Right atrium auricular region (tissue), 2 donors: ENCODE measurements at regions not wholly inside any gene's neighbourhood (a gene's known extent, or its start where the extent isn't known, plus 50 kb on each side); places are given as distances from the start of the nearest gene placed in this dataset.
"Not testable (repeated sequence)": the region's sequence is repeated elsewhere in the genome, so short reads cannot be mapped to it uniquely, and the experiment has no call there.

Experiments used
- DNase-seq: peaks from one replicate; pipeline ENCODE4 v3.0.0-alpha.2; 2019; ENCODE audit warnings: low spot score
- H3K27ac ChIP-seq, 2 donors: fragments of 200-600 bp; sonication (generic); 1 replicate in 1 of 2; 2 replicates in 1 of 2; pipeline ENCODE4 v1.5.1; 2016 to 2019
- H3K27me3 ChIP-seq, 2 donors: fragments of 200-600 bp; sonication (generic); one replicate each; pipeline versions ENCODE4 v1.5.1 to v1.6.0; 2017 to 2019
- H3K36me3 ChIP-seq: fragments of 200-600 bp; sonication (generic); one replicate; pipeline ENCODE4 v1.5.1; 2016
- H3K4me1 ChIP-seq, 2 donors: fragments of 200-600 bp; sonication (generic); one replicate each; pipeline versions ENCODE4 v1.5.1 to v1.6.0; 2017 to 2019
- H3K4me3 ChIP-seq, 2 donors: fragments of 200-600 bp; sonication (generic); 1 replicate in 1 of 2; 2 replicates in 1 of 2; pipeline ENCODE4 v1.5.1; 2017 to 2019; ENCODE audit warnings: mild to moderate bottlenecking in 1 of 2, moderate library complexity in 1 of 2
- H3K9me3 ChIP-seq, 2 donors: fragments of 200-600 bp; sonication (generic); one replicate each; pipeline ENCODE4 v1.5.1; 2019
- TF ChIP-seq, protein P1 (sequence below), 2 donors: fragments of 200-600 bp; sonication (generic); IDR thresholded peaks; one replicate each; pipeline ENCODE4 v1.5.1; 2019; ENCODE audit warnings: antibody characterized with exemption in 2 of 2

DNA sequence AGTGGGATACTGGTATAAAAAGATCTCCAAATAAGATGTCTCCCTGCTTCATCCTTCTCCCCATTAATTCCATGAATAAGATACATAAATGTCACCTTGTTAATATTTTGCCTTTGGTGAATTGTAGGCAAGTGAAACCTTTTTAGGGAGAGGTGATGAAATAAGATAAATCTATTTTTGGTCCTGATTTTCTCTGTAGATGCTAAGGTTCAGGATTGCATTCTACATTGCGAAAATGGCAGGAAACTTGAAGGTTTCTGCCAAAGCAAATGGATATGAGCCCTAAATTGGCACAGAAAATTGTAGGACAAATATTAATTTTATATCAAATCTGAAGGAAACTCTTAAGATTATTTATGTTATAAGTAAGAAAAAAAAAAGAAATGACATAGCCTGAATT is 107.1 kb downstream of the PLPPR4 start:
- H3K9me3 ChIP-seq, result no peaks in the 10 kb centered on the region
- H3K36me3 ChIP-seq, result no peaks in the 10 kb centered on the region
- no peaks in the 10 kb centered on the region for H3K4me1 ChIP-seq
- no peaks in the 10 kb centered on the region for H3K27me3 ChIP-seq
- H3K4me3 ChIP-seq, result no peak overlapping the region
- no peak overlapping the region for H3K27ac ChIP-seq
- DNase-seq, result no peak
- TF ChIP-seq, protein P1, sequence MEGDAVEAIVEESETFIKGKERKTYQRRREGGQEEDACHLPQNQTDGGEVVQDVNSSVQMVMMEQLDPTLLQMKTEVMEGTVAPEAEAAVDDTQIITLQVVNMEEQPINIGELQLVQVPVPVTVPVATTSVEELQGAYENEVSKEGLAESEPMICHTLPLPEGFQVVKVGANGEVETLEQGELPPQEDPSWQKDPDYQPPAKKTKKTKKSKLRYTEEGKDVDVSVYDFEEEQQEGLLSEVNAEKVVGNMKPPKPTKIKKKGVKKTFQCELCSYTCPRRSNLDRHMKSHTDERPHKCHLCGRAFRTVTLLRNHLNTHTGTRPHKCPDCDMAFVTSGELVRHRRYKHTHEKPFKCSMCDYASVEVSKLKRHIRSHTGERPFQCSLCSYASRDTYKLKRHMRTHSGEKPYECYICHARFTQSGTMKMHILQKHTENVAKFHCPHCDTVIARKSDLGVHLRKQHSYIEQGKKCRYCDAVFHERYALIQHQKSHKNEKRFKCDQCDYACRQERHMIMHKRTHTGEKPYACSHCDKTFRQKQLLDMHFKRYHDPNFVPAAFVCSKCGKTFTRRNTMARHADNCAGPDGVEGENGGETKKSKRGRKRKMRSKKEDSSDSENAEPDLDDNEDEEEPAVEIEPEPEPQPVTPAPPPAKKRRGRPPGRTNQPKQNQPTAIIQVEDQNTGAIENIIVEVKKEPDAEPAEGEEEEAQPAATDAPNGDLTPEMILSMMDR (IDR thresholded peaks at IDR 0.05), result no peak

DNA sequence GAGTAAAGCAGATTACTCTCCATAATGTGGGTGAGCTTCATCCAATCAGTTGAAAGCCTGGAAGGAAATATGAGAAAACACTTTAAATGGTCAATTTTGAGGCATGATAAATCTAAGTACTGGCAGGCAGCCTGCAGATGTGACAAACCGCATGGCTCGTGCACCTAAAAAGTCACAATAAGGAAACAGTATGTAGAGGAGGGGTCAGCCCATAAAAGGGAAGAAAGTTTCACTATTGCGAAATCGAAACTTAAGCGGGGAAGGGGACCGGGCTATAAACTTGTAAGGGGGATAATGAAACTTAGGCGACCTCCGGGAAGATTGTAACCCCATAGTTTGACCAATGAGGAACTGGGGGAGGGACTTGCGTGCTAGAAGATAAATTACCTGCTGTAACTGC is 109.8 kb downstream of the PLPPR4 start:
- Histone ChIP-seq H3K4me1 (no peaks in the 10 kb centered on the region), H3K9me3 (no peaks in the 10 kb centered on the region), H3K4me3 (no peak overlapping the region), H3K27ac (no peak overlapping the region), H3K27me3 (no peaks in the 10 kb centered on the region), H3K36me3 (no peaks in the 10 kb centered on the region)
- DNase-seq, result no peak
- TF ChIP-seq, protein P1 (IDR thresholded peaks at IDR 0.05), result no peak

DNA sequence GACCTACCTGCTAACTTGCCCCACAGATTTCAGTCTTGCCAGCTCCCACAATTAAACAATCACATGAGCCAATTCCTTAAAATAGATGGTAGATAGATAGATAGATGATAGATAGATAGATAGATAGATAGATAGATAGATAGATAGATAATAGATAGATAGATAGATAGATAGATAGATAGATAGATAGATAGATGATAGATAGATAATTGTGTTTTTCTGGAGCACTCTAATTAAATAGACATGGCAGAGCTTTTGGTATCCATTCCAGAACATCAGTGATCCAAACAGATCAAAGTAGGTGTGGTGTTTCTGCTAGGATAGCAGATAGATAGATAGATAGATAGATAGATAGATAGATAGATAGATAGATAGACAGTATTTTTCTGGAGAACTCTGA is 110.4 kb downstream of the PLPPR4 start:
- H3K9me3 ChIP-seq, H3K4me3 ChIP-seq, DNase-seq, H3K27me3 ChIP-seq, H3K4me1 ChIP-seq, H3K27ac ChIP-seq, H3K36me3 ChIP-seq: not testable (repeated sequence)

DNA sequence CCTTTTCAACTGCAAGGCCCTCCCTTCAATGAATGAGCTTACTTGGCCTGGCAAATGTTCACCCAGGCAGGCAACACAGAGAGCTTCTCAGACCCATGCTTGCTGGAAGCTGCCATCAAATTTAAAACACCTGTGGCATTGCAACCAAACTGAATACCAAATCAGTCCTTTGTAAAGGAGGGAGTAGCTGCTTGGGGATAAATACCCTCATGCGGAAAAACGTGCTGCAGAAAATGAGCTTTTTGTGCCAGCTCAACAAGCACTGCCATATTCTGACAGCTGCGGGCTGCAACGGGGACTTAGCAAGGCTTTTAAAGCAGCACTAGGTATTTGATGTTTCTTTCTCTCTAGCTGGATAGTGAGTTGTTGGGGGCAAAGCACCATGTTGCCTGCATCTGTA is 119.7 kb downstream of the PLPPR4 start:
- H3K9me3 ChIP-seq, result no peaks in the 10 kb centered on the region
- TF ChIP-seq, protein P1 (IDR thresholded peaks at IDR 0.05), result no peak
- H3K4me3 ChIP-seq, result no peak overlapping the region
- H3K4me1 ChIP-seq, result no peaks in the 10 kb centered on the region
- no peak overlapping the region for H3K27ac ChIP-seq
- DNase-seq, result no peak
- H3K27me3 ChIP-seq, result no peaks in the 10 kb centered on the region
- H3K36me3 ChIP-seq, result no peaks in the 10 kb centered on the region

DNA sequence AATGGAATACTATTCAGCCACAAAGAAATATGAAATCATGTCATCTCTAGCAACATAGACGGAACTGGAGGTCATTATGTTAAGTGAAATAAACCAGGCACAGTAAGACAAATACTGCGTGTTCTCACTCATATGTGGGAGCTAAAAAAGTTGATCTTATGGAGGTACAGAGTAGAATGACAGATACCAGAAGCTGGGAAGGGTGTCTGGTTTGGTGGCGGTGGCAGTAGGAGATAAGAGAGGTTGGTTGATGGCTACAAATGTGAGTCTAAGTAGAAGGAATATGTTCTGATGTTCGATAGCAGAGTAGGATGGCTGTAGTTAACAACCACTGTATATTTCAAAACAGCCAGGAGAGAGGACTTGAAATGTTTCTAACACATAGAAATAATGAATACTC is 121.6 kb downstream of the PLPPR4 start:
- Histone ChIP-seq H3K4me1 (no peaks in the 10 kb centered on the region), H3K4me3 (no peak overlapping the region), H3K36me3 (no peaks in the 10 kb centered on the region), H3K27me3 (no peaks in the 10 kb centered on the region), H3K27ac (no peak overlapping the region), H3K9me3 (no peaks in the 10 kb centered on the region)
- no peak for DNase-seq
- TF ChIP-seq, protein P1 (IDR thresholded peaks at IDR 0.05), result no peak

DNA sequence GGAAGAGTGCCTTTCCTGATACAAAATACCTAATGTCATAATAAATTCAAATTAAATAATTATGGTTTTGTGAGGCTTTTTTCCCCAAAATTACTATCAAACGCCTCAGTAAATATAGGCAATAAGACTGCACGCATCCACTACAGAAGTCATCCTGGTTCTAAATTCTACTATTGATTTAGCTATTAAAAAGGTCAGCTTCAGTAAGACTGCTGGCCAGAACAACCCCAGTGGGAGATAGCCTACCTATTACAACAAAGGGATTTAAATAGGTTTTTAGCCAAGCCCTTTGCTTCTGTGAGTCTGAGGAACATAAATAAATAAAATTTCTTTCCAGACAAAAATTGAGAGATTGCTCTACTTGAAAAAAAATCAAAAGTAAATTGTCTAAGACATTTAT is 132.1 kb downstream of the PLPPR4 start:
- TF ChIP-seq, protein P1 (IDR thresholded peaks at IDR 0.05), result no peak
- no peaks in the 10 kb centered on the region for H3K27me3 ChIP-seq
- no peaks in the 10 kb centered on the region for H3K36me3 ChIP-seq
- no peak overlapping the region for H3K27ac ChIP-seq
- DNase-seq, result no peak
- no peaks in the 10 kb centered on the region for H3K9me3 ChIP-seq
- H3K4me1 ChIP-seq, result no peaks in the 10 kb centered on the region
- H3K4me3 ChIP-seq, result no peak overlapping the region
